Jurkat, Clone E6-1 (cell line): ENCODE measurements at regions not wholly inside any gene's neighbourhood (a gene's known extent, or its start where the extent isn't known, plus 50 kb on each side); places are given as distances from the start of the nearest gene placed in this dataset.

Source experiments
- DNase-seq: peaks from one replicate; pipeline ENCODE4 v3.0.0-alpha.2; 2011; ENCODE audit warnings: low read depth, low spot score
- H3K4me3 ChIP-seq: 2 replicates; pipeline ENCODE4 v1.5.1; 2011; ENCODE audit warnings: mild to moderate bottlenecking, low read length, control low read depth, moderate library complexity

DNA sequence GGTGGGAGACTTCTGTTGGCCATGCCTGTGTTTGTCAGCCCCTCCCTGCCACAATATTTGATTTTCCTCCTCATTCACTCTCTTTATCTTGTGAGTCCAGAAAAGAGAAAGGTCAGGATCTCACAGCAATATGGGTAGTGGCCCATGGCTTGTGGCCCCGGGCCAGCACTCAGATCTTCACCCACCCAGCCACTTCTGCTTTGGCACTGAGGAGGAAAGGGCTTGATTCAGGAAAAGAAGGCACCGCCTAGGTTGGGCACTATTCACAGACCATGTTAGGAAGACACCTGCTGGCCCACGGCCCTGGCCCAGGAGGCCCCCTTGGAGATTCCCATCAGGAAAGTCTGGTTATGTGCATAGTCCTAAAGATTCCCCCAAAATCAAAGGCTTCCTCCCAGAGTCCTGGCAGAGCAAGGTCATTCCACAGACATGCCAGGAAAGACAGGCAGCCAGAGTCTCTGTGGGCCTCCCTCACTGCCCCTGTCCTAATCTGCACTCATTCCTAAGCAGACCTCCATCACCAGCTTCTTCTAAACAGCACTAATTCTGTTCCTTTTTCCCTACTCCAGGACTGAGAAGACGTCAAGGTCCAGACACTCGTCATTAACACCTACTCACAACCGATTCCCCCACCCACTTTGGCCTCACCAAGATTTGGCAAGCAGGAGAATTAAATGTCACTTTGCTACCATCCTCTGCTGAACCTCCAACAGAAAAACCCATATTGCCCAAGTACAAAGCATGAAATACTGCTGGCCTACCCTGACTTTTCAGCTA is 179.3 kb downstream of the DEPDC1B start:
- H3K4me3 ChIP-seq, result no peak overlapping the region
- DNase-seq, result no peak

DNA sequence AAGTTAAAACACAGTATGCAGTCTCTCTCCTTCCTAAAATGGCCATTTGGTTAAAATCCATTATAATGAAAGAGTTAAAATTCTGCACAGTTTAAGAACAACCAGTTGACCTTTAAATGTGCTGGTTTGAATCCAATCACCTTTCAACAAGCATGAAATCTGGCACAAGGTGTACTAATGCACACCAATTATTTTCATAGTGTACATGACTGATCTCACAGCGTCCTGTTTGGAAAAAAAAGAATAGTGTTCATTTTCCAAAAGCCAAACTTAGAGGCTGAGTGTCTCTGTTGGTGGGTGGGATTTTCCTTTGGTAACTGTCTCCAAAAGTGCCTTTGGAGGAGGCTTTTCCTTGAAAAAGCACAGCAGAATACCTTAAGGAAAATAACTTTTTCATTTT is 180.6 kb downstream of the DEPDC1B start:
- H3K4me3 ChIP-seq, result no peak overlapping the region
- no peak for DNase-seq

DNA sequence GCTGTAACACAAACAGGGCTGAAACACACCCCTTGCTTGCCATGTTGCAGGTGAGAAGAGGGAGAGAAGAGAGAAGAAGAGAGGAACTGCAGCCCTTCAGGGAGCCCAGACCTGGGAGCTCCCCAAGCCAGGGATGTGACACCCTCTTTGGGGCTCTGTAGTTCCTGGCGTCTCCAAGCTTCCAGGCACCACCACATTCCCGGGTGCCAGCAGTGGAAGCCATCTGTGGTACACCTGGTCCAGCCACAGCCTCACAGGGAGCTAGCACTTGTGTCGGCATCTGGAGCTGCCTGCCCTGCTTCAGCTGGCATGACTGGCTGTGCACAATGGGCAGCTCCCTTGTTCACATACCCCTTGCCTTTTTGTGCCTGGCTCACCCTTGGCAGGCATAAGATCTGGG is 182.1 kb downstream of the DEPDC1B start:
- no peak for DNase-seq
- no peak overlapping the region for H3K4me3 ChIP-seq

DNA sequence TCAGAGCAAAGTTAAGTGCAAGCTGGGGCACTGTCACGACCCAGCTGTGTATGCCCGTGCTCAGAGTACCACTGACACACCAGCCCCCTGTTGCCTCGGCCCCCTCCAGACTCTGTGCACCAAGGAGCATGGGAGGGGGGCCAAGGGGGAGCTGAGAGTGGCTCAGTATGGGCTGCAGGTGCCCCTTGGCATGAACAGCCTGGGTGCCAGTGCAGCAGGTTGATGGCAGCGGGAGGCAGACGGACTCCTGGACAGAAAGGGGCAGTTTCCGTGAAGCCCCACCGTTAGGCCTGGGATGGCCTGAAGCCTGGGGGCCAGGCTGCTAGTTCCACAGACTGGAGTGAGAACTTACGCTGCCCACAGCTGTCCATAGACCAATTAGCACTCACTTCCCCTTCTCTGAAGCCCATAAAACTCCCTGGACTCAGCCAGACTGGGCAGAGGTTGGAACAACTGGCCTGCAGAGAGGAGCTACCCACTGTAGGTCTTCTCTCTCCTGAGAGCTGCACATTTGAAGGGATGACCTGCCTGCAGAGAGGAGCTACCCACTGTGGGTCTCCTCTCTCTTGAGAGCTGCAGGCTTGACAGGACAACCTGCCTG is 182.8 kb downstream of the DEPDC1B start:
- no peak overlapping the region for H3K4me3 ChIP-seq
- no peak for DNase-seq

DNA sequence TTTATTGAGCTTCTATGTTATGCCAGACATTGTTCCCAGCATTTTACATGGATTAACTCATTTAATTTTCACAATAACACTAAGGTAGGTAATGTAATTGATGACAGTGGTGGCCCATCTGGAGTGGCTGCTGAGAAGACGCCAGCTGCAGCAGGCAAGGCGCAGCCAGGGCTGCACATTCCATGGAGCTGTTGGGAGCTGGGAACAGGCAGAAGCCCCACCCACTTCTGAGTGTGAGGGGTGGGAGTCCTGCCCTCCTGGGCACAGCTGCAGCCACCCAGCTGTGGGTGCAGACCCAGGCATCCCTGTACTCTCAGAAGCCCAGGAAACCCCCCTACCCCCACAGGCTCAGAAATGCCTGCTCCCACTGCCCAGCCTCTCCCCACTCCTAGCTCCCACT is 183.3 kb downstream of the DEPDC1B start:
- no peak for DNase-seq
- H3K4me3 ChIP-seq, result no peak overlapping the region

DNA sequence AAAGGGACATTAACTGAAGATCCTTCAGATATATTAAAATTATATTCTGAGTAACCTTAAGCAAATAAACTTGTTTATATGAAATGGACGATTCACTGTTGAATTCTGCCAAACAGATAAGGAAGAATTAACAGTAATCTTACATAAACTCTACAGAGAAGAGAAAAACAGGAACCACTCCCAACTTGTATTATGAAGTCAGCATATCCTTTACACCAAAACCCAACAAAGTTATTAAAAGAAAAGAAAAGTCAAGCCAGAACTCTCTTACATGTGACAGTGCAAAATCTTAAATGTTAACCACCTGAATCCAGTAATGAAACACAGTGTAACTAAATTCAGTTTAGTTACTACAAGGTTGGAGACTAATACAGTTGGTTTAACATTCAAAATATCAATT is 185.8 kb downstream of the DEPDC1B start:
- DNase-seq, result no peak
- H3K4me3 ChIP-seq, result no peak overlapping the region

DNA sequence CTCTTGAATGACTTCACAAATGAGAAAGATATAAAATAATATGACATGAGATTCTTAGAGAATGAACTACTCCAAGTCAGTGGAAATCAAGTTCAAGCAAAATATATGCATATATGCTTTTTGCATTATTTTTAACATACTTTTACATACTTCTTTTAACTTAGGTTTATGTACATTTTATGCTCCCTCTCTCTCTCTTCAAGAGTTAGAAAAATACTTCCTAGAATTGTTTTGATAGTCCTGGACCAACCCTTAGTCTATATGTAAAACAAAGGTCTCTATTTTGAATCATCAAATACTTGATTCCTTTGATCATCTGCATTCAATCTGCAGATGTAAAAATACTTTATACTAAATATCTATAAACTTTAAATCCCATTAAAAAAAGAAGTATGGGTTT is 187.8 kb downstream of the DEPDC1B start:
- no peak overlapping the region for H3K4me3 ChIP-seq
- DNase-seq, result no peak

DNA sequence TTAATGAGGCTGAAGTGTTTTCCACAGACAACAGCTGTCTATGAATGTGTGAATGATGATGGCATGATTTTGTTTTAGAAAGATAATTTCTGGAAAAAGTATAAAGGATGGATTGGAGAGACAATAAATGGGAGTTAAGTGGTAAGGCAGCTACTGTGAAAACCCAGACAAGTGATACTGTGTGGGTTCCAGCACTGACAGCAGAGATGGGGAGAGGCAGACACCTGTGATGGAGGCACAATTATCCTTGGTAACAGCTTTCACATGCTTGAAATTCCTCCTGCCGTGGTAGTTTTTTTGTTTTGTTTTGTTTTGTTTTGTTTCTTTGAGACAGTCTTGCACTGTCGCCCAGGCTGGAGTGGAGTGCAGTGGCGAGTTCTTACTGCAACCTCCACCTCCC is 189.3 kb downstream of the DEPDC1B start:
- no peak for DNase-seq
- no peak overlapping the region for H3K4me3 ChIP-seq

DNA sequence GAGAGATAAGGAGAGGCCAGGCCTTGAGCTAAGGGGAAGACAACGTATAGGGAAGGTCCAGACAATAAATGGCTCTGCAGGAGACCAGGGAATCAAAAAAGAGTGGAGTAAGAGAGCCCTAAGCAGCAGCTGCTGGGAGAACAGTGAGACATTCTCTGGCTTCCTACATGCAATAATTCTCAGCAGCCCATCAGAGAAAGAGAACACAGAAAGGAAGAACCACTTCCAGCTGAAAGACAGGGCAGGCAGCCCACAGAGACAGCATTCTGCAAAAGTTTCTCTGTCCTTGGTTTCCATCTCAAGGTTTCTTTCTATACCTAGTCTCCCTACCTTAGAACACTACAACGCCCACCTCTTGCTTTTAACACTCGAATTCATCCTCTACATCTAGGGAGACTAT is 189.9 kb downstream of the DEPDC1B start:
- no peak overlapping the region for H3K4me3 ChIP-seq
- no peak for DNase-seq

DNA sequence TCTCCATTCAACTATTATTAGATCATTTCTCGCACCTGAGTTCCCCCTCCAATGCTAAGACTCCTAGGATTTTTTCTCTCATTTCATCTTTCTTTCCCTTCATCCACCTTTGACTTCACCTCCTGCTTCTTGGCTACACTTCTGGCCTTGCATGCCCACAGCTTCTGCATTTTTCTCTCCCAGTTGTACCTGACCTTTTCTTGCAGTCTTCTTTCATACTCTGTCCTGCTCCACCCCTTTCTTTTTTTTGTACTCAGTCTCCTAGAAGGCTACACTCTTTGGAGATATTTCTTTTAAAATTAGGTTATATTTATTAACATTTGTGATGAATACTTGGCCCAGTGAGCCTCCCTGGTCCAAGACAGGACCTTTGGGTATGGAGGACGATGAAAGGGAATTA is 190.4 kb downstream of the DEPDC1B start:
- no peak for DNase-seq
- H3K4me3 ChIP-seq, result no peak overlapping the region

DNA sequence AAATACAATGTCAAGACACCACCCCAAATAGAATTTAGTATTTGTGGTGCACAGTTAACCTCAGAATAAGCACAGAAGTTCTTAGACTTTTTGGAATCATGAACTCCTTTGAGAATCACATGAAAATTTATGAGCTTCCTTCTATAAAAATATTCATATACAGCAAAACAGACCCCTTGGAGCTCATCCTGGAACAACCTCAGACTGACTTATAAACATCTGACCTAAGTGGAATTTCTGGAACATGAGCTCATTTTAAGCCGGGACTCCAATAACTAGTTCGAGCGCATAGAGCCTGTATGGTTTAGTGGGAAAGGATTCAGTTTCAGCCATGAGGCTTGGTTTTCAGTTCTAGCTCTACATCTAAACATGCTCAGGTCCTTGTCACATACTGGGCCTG is 192.3 kb downstream of the DEPDC1B start:
- H3K4me3 ChIP-seq, result no peak overlapping the region
- DNase-seq, result no peak

DNA sequence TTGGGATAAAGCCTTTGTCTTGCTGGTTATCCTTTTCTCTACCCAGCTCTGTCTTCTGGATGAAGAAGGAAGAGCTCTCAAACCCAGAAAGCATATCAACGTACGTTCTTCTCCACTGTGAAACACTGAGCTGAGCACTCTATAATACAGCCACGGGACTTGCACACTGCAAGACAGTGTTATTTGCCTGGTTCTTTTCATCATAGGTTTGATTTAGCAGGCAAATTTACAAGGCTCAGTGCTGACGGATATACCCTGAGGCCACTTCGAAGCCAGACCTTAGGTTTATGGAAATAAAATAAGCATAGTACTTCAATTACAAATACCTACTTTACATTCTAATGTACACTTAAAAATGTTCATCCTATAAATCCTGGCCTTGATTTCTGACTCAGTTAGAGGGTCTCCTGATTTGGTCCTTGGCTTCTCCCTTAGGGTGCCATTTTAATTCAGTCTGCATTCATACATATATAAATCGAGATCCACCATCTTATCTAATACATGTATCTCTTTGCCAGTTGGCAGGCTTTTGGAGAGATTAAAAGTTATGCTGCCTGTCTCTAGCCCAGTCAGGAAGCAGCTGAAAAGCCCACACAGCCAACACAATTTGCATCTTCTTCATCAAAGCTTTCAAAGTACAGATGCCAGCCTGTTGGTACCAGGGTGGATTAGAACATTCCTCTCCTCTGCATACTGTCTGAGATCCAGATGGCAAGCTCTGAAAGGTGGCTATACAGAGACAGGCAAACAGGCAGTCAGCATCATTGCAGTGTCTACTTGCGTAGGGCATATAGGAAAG is 194.4 kb downstream of the DEPDC1B start:
- H3K4me3 ChIP-seq, result no peak overlapping the region
- no peak for DNase-seq

DNA sequence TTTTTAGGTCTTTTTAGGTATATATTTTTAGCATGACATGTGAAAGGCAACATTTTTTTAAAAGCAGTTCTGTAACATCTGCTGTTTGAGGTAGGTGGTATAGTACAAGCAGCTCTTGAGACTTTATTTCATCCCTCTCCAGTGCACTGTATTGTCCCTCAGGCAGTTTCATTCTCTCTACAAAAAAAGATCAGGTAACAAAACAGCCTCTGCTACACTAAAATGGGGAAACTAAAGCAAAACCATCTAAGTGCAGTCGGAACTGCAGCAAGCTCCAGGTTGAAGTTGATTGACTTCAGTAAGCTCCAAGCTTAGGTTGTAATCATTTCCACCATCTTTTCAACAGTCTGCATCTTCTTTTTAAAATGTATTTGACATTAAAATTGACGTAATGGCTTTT is 195.6 kb downstream of the DEPDC1B start:
- no peak overlapping the region for H3K4me3 ChIP-seq
- no peak for DNase-seq

DNA sequence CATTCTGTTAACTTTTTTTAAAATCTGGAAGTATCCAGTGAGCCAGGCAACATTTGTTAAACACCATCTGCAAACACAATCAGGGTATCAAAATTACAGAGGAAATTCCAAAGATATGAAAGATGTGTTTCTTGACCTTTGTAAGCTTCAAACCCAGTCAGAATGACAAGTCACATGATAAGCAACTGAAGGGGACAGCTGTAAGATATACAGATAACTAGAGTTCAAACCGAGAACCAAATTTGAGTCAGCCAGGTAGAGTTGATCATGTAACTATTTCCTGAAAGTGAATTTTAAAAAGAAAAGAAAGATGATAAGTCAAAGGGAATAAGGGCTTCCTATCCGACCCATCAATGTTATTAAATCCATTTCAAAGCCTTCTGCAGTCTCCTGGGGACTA is 196.2 kb downstream of the DEPDC1B start:
- H3K4me3 ChIP-seq, result no peak overlapping the region
- DNase-seq, result no peak

DNA sequence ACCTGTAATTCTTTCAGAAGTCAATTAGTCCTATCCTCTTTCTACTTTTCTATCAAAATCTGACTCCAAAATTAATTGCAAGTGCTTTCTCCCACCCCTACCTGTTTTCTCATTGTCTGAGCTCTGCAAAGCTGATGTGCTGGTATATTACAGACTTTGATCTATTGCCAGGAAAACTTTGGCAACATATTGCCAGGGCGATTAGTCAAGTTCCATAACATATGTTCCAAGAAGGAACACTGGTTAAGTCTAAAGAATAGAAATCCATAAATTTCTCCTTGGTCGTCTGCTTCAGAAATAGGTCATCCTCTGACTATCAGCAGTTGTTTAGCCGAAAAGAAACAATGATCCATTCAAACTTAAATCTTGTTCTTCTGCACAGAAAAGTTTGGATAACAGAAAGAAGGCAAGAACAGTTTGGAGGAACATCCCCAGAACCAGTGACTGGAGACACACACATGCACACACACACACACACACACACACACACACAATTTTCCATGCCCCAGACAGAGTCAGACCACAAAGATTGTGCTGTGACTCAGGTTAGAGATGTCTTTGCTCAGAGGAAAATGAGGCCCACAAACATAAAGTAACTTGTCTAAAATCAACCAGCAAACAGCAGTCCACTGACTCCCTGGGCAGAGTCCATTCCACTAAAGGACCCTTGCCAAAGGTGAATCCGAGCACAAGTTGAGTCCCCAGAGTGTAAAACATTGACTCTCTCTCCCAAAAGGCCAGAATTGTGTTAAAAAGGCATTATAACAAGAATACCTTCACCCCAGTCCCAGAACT is 202.1 kb downstream of the DEPDC1B start:
- no peak overlapping the region for H3K4me3 ChIP-seq
- no peak for DNase-seq

DNA sequence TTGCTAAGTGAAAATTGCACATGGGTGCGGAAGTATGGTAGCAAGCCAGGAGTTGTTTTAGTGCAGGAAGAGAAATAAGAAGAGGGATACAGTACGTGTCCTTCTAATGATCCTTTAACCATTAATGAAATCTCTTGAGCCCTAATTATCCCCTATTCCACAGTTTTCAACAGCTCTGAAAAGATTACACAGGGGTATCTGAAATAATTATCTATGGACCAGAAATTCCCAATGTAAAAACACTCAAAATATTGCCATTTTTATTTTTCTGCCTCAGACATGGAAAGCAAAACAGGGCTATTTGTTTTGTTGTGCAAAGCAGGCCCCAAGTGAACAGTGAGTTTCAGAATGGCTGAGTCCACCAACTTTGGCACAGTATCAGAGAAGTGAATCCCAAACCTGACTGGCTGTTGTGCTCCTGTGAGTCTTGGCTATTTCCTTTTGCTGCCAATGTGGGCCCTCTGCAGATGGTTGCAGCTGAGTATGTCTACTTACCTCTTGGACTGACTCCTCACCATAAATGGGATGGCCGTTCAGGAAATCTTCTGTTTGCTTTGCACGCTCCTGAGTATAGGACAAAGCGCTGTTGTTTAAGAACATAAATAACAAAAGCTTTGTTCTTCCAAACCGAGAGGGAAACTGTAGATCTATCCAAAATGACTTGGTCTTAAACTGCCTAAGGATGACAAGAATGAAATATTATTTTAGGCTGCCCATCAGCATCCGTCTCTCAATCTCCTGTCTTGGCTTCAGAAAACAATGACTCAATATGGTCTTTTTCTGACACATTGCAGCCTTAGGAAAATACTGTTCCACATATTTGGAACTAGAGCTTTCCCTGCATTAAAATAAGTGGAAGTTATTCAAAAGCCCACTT is 204.1 kb downstream of the DEPDC1B start:
- no peak for DNase-seq
- no peak overlapping the region for H3K4me3 ChIP-seq

DNA sequence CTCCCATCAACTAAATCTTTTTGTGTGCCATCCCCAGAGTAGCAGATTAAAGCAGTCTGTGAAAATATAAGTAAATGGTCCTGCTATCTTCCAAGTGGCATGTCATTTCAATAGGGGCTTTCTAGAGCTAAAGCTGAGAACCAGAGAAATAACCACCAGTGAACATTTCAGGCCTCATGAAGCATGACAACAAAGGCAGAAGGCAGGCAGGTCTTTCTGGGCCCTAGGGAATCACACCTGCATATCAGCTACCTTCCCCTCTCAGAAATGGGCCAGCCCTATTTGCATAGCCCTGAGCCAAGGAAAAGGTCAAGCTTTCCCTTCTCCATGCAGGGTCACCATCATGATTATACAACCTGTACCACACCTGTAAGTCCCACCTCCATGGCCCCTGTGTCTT is 205.3 kb downstream of the DEPDC1B start:
- DNase-seq, result no peak
- no peak overlapping the region for H3K4me3 ChIP-seq

DNA sequence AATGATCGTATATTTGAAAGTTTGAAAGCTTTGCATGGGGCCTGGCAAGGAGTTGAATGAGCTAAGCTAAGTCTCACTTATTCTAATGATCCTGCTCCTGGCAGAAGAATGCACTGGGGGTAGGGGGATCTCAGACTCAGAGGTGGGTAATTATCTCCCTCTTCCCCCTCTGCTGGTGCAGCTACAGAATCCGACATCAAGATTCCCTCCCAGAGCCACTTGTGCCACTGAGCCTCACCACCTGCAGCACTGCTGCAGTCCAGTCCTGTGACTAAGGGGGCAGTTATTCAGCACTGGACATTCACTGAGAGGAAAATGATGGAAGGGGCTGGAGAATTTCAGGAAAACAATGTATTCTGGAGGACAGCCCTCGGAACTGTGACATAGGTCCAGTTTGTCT is 205.8 kb downstream of the DEPDC1B start:
- H3K4me3 ChIP-seq, result no peak overlapping the region
- no peak for DNase-seq

DNA sequence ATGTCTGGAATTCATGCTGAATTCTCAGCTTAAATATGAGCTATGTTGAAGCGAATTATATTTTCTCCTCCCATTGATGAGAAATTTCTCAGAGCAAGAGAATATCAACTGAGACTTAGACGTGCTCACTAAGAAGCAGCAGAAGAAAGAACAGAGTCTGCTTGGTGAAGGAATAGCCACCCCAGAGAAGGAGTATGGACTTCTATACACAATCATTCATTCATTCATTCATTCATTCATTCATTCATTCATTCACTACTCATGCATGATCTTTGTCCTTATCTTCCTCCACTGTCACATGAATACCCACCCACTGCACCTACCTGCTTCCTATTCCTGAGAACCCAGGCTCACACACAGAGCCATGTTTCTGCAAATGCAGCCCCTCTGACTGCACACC is 206.6 kb downstream of the DEPDC1B start:
- no peak for DNase-seq
- H3K4me3 ChIP-seq, result no peak overlapping the region
